Smooth muscle cell (in vitro differentiated cells): ENCODE measurements at regions not wholly inside any gene's neighbourhood (a gene's known extent, or its start where the extent isn't known, plus 50 kb on each side); places are given as distances from the start of the nearest gene placed in this dataset.
"Not testable (repeated sequence)": the region's sequence is repeated elsewhere in the genome, so short reads cannot be mapped to it uniquely, and the experiment has no call there.

Source experiments
- DNase-seq: peaks from one replicate; lab custom pipeline; 2025; ENCODE audit not compliant: unreplicated experiment; lab: John Stamatoyannopoulos, UW
- H2AFZ ChIP-seq: fragments of 200-600 bp; sonication (generic); 2 replicates; pipeline ENCODE4 v1.6.0; 2016; ENCODE audit warnings: antibody characterized with exemption, low read depth, mild to moderate bottlenecking
- H3F3A ChIP-seq: fragments of 200-600 bp; sonication (generic); 2 replicates; pipeline ENCODE4 v1.6.0; 2017; ENCODE audit warnings: antibody characterized with exemption, low read depth
- H3K27ac ChIP-seq: fragments of 200-600 bp; sonication (generic); 2 replicates; pipeline ENCODE4 v1.5.1; 2016; ENCODE audit warnings: low read depth, mild to moderate bottlenecking
- H3K27me3 ChIP-seq: fragments of 200-600 bp; sonication (generic); 2 replicates; pipeline ENCODE4 v1.6.1; 2016; ENCODE audit warnings: low read depth, mild to moderate bottlenecking
- H3K36me3 ChIP-seq: fragments of 200-600 bp; sonication (generic); 2 replicates; pipeline ENCODE4 v1.5.1; 2016; ENCODE audit warnings: low read depth
- H3K4me1 ChIP-seq: fragments of 200-600 bp; sonication (generic); 2 replicates; pipeline ENCODE4 v1.5.1; 2016; ENCODE audit warnings: low read depth
- H3K4me2 ChIP-seq: fragments of 200-600 bp; sonication (generic); 2 replicates; pipeline ENCODE4 v1.6.0; 2016; ENCODE audit warnings: mild to moderate bottlenecking
- H3K4me3 ChIP-seq: fragments of 200-600 bp; sonication (generic); 2 replicates; pipeline ENCODE4 v1.5.1; 2016; ENCODE audit warnings: mild to moderate bottlenecking
- H3K79me2 ChIP-seq: fragments of 200-600 bp; sonication (generic); 2 replicates; pipeline ENCODE4 v1.6.0; 2016; ENCODE audit warnings: low read depth, mild to moderate bottlenecking
- H3K9ac ChIP-seq: fragments of 200-600 bp; sonication (generic); 2 replicates; pipeline ENCODE4 v1.6.0; 2016; ENCODE audit warnings: low read depth
- H3K9me3 ChIP-seq: fragments of 200-600 bp; sonication (generic); replicated peaks from 2 replicates; pipeline ENCODE4 v1.5.1; 2016; ENCODE audit warnings: low read depth
- H4K20me1 ChIP-seq: fragments of 200-600 bp; sonication (generic); 2 replicates; pipeline ENCODE4 v1.6.0; 2016; ENCODE audit warnings: low read depth
- WGBS: methylation state at CpG from one replicate; pipeline ENCODE4 v1.1.7; 2016; ENCODE audit warnings: low lambda C conversion rate; 5-methylcytosine and 5-hydroxymethylcytosine counted together
- TF ChIP-seq, protein P1 (sequence below): fragments of 200-600 bp; sonication (generic); IDR thresholded peaks from 2 replicates; pipeline ENCODE4 v1.5.1; 2017; ENCODE audit warnings: borderline replicate concordance, mild to moderate bottlenecking, antibody characterized with exemption; ENCODE audit not compliant: insufficient read depth, poor library complexity, severe bottlenecking

DNA sequence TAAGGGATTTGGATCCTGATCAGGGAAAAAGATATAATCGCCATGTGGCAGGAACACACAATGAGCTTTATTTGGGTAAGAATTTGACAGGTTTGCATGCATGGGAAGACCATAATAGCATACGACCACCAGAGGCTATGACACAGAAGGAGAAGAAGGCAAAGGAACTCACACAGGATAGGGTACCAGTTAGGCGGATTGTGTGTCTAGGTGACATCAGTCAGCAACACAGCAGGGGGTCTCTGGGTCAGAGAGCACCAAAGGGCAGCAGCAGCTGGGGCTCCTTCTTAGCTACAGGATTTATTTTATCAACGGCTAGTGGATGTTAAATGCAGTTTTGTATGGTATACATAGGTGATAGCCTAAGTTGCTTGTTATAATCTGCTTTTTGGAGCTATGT lies 551.3 kb downstream of the KCNT2 start:
- Histone ChIP-seq H3K9ac (no peak overlapping the region), H3K36me3 (no peaks in the 10 kb centered on the region), H3F3A (no peaks in the 10 kb centered on the region), H4K20me1 (no peaks in the 10 kb centered on the region), H3K9me3 (no peaks in the 10 kb centered on the region), H3K4me2 (no peak overlapping the region), H3K27ac (no peak overlapping the region), H2AFZ (no peak overlapping the region), H3K4me3 (no peak overlapping the region), H3K27me3 (no peaks in the 10 kb centered on the region), H3K79me2 (no peaks in the 10 kb centered on the region), H3K4me1 (no peaks in the 10 kb centered on the region)
- WGBS = 76% methylated on average over 4 of the region's 4 CpGs
- TF ChIP-seq, protein P1, sequence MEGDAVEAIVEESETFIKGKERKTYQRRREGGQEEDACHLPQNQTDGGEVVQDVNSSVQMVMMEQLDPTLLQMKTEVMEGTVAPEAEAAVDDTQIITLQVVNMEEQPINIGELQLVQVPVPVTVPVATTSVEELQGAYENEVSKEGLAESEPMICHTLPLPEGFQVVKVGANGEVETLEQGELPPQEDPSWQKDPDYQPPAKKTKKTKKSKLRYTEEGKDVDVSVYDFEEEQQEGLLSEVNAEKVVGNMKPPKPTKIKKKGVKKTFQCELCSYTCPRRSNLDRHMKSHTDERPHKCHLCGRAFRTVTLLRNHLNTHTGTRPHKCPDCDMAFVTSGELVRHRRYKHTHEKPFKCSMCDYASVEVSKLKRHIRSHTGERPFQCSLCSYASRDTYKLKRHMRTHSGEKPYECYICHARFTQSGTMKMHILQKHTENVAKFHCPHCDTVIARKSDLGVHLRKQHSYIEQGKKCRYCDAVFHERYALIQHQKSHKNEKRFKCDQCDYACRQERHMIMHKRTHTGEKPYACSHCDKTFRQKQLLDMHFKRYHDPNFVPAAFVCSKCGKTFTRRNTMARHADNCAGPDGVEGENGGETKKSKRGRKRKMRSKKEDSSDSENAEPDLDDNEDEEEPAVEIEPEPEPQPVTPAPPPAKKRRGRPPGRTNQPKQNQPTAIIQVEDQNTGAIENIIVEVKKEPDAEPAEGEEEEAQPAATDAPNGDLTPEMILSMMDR = no peak
- DNase-seq = no peak

DNA sequence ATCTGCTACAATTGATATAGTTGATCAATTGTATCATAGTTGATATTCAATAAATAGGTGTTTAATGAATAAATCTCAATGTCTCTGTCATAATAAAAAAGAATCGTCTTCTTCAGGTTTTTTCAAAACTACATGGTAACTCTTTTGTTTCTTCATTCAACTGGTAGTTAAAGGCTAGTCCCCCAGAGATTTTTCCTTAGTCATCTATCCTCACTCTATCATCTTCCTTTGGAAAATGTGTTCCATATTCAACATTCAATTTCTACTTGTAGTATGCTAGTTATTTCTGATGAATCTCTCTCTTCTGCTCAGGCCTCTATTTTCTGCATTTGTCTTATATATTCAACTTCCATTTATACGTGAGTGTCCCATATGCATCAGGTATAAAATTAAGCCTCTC lies 558.8 kb downstream of the KCNT2 start:
- no peaks in the 10 kb centered on the region for H3K36me3 ChIP-seq
- H2AFZ ChIP-seq = no peak overlapping the region
- H3K27ac ChIP-seq = no peak overlapping the region
- TF ChIP-seq, protein P1 = no peak
- H3K79me2 ChIP-seq = no peaks in the 10 kb centered on the region
- no peaks in the 10 kb centered on the region for H3F3A ChIP-seq
- H3K4me3 ChIP-seq = no peak overlapping the region
- H3K27me3 ChIP-seq = no peaks in the 10 kb centered on the region
- DNase-seq = no peak
- no peak overlapping the region for H3K4me2 ChIP-seq
- 93% methylated on average over 2 of the region's 2 CpGs for WGBS
- H3K9ac ChIP-seq = no peak overlapping the region
- H4K20me1 ChIP-seq = no peaks in the 10 kb centered on the region
- H3K9me3 ChIP-seq = no peaks in the 10 kb centered on the region
- no peaks in the 10 kb centered on the region for H3K4me1 ChIP-seq

DNA sequence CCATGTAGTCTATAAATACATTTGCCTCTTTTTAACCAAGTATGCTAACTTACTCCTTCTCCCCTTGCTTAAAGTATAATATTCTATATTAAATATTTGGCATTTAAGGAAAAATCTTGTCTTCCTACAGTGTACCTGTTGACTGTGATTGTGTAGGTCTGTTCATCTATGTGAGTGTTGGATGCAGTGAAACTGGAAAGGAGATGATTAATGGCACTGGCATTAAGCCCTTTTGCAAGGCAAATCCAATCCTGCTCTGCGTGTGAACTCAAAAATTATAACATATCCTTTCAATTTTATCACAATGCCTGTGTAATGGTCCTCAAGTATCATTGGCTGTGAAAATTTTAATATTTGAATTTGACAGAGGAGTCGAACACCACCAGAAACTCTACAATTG lies 565.0 kb downstream of the KCNT2 start:
- Histone ChIP-seq H3K4me3 (no peak overlapping the region), H3K9me3 (no peaks in the 10 kb centered on the region), H3K9ac (no peak overlapping the region), H3K36me3 (no peaks in the 10 kb centered on the region), H3F3A (no peaks in the 10 kb centered on the region), H4K20me1 (no peaks in the 10 kb centered on the region), H3K79me2 (no peaks in the 10 kb centered on the region), H3K4me2 (no peak overlapping the region), H2AFZ (no peak overlapping the region), H3K4me1 (no peaks in the 10 kb centered on the region), H3K27me3 (no peaks in the 10 kb centered on the region), H3K27ac (no peak overlapping the region)
- DNase-seq = no peak
- 92% methylated on average over 2 of the region's 2 CpGs for WGBS
- TF ChIP-seq, protein P1 = no peak

DNA sequence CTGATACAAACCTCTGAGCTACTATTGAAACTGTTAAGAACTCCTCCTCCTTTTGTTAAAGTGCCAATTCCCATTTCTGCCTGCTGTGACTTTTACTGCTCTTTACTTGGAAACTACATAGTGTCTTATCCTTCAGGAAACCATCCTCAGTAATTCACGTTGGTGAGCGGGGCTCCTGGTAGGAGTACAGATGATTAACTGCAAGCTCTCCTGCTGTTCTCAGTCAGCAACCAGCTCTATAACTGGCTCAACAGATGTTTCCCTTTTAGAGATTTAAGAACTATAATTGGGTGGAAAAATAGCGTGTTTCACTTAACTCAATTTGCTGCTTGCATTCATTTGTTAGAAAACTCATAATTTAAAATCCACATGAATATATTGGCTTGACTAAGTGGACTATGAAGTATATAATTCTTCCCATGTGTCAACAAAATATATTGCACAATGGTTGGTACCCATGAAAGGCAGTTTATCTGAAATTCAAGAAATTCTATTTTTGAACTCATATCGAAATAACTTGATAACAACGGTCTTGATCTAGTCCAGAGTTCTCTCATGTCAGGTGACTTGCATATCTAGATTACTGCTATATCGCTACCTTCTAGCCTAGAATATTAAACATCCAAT lies 574.0 kb downstream of the KCNT2 start:
- WGBS = 54% methylated on average over 6 of the region's 6 CpGs
- no peak overlapping the region for H3K4me2 ChIP-seq
- no peaks in the 10 kb centered on the region for H3K27me3 ChIP-seq
- no peaks in the 10 kb centered on the region for H4K20me1 ChIP-seq
- H2AFZ ChIP-seq = peak overlapping the region; percentile 50
- no peak for DNase-seq
- peaks cover 16% of the 10 kb centered on the region for H3K4me1 ChIP-seq
- H3K36me3 ChIP-seq = no peaks in the 10 kb centered on the region
- H3K79me2 ChIP-seq = no peaks in the 10 kb centered on the region
- no peak overlapping the region for H3K4me3 ChIP-seq
- H3K27ac ChIP-seq = no peak overlapping the region
- no peaks in the 10 kb centered on the region for H3K9me3 ChIP-seq
- TF ChIP-seq, protein P1 = no peak
- H3F3A ChIP-seq = no peaks in the 10 kb centered on the region
- H3K9ac ChIP-seq = no peak overlapping the region

DNA sequence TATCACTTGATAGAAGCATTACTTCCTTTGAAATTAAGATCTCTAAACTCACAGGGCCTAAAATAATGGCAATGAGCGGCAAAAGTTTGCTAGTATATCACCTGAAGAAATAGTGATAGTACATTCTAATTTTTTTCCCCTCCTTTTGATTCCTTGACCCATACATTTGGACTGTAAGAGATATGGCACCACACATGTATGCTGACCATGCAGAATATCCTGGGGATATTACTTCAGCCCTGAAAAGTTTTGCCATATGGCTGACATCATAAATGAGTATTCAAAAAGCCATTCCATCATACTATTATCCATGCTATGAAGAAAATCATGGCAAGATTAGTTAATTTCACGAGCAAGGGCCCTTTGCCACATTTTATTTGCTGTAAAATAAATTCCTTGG lies 576.9 kb downstream of the KCNT2 start:
- WGBS = 85% methylated on average over 2 of the region's 2 CpGs
- not testable (repeated sequence) for H3K4me3 ChIP-seq, H3K27ac ChIP-seq, H3F3A ChIP-seq, DNase-seq, H3K27me3 ChIP-seq, H4K20me1 ChIP-seq, H3K9ac ChIP-seq, H2AFZ ChIP-seq, H3K9me3 ChIP-seq, H3K79me2 ChIP-seq, H3K36me3 ChIP-seq, H3K4me2 ChIP-seq
- peaks cover 16% of the 10 kb centered on the region for H3K4me1 ChIP-seq
